ENCODE measurements at regions not wholly inside any gene's neighbourhood (a gene's known extent, or its start where the extent isn't known, plus 50 kb on each side); places are given as distances from the start of the nearest gene placed in this dataset.
"Not testable (repeated sequence)": the region's sequence is repeated elsewhere in the genome, so short reads cannot be mapped to it uniquely, and the experiment has no call there.

- no peak for DNase-seq
Measured at GRCh38 chr6:144546807-144547206, 261.7 kb downstream of the UTRN start.

- DNase-seq = no peak
Measured at GRCh38 chr6:144547409-144547808, 262.3 kb downstream of the UTRN start.

GRCh38 chr6:144548536-144548935, 263.4 kb downstream of the UTRN start:
- DNase-seq = no peak

GRCh38 chr6:144549837-144550747, 265.0 kb downstream of the UTRN start:
- DNase-seq = no peak

- no peak for DNase-seq
Measured at GRCh38 chr6:144551339-144551738, 266.2 kb downstream of the UTRN start.

GRCh38 chr6:144555066-144555465, 269.9 kb downstream of the UTRN start:
- no peak for DNase-seq

GRCh38 chr6:144559865-144560593, 274.9 kb downstream of the UTRN start:
- DNase-seq = no peak

- DNase-seq = no peak
Measured at GRCh38 chr6:144561455-144562043, 276.4 kb downstream of the UTRN start.

- DNase-seq = no peak
Measured at GRCh38 chr6:144564202-144564601, 279.1 kb downstream of the UTRN start.

GRCh38 chr6:144566868-144567615, 281.9 kb downstream of the UTRN start:
- no peak for DNase-seq

GRCh38 chr6:144568241-144568640, 283.1 kb downstream of the UTRN start:
- no peak for DNase-seq

- DNase-seq = not testable (repeated sequence)
Measured at GRCh38 chr6:144572541-144572940, 287.4 kb downstream of the UTRN start.

- DNase-seq = no peak
Measured at GRCh38 chr6:144574796-144575195, 289.7 kb downstream of the UTRN start.

GRCh38 chr6:144575327-144575726, 290.2 kb downstream of the UTRN start:
- DNase-seq = no peak

GRCh38 chr6:144576871-144577270, 291.7 kb downstream of the UTRN start:
- no peak for DNase-seq

GRCh38 chr6:144578385-144579350, 293.5 kb downstream of the UTRN start:
- no peak for DNase-seq

- DNase-seq = no peak
Measured at GRCh38 chr6:144580039-144580438, 294.9 kb downstream of the UTRN start.

GRCh38 chr6:144580771-144581170, 295.6 kb downstream of the UTRN start:
- no peak for DNase-seq

- no peak for DNase-seq
Measured at GRCh38 chr6:144581812-144582537, 296.8 kb downstream of the UTRN start.

GRCh38 chr6:144582939-144583613, 297.9 kb downstream of the UTRN start:
- DNase-seq = peak; percentile 51

GRCh38 chr6:144583614-144583954, 298.4 kb downstream of the UTRN start:
- no peak for DNase-seq
